Transverse colon (tissue), 4 donors: ENCODE measurements at regions not wholly inside any gene's neighbourhood (a gene's known extent, or its start where the extent isn't known, plus 50 kb on each side); places are given as distances from the start of the nearest gene placed in this dataset.

ENCODE experiments used
- DNase-seq: peaks from one replicate; pipeline ENCODE4 v3.0.0-alpha.2; 2019
- H3K27ac ChIP-seq, 4 donors: fragments of 200-600 bp; sonication (generic); 2 replicates each; pipeline ENCODE4 v1.5.1; 2016 to 2018; ENCODE audit warnings: inconsistent platforms in 4 of 4
- H3K27me3 ChIP-seq: fragments of 200-600 bp; sonication (generic); 2 replicates; pipeline ENCODE4 v1.5.1; 2017; ENCODE audit warnings: inconsistent platforms
- H3K36me3 ChIP-seq, 4 donors: fragments of 200-600 bp; sonication (generic); 2 replicates each; pipeline ENCODE4 v1.5.1; 2017 to 2019; ENCODE audit warnings: inconsistent platforms in 4 of 4
- H3K4me1 ChIP-seq, 4 donors: fragments of 200-600 bp; sonication (generic); 2 replicates each; pipeline ENCODE4 v1.5.1; 2017 to 2020; ENCODE audit warnings: inconsistent platforms in 4 of 4
- H3K4me3 ChIP-seq, 4 donors: fragments of 200-600 bp; sonication (generic); 1 replicate in 1 of 4; 2 replicates in 3 of 4; pipeline versions ENCODE4 v1.5.1 to v1.6.1; 2017 to 2019; ENCODE audit warnings: inconsistent platforms in 4 of 4
- H3K9me3 ChIP-seq, 2 donors: fragments of 200-600 bp; sonication (generic); 2 replicates each; pipeline ENCODE4 v1.5.1; 2017 to 2019; ENCODE audit warnings: inconsistent platforms in 2 of 2
- EP300 ChIP-seq: sonication (generic); formaldehyde crosslinking; IDR thresholded peaks from one replicate; pipeline ENCODE4 v1.6.1; 2017; ENCODE audit warnings: antibody characterized with exemption, low read depth
- POLR2A ChIP-seq: fragments of 450-650 bp; IDR thresholded peaks from one replicate; pipeline ENCODE4 v1.6.1; 2016; ENCODE audit warnings: antibody characterized with exemption, mild to moderate bottlenecking, moderate library complexity
- POLR2AphosphoS5 ChIP-seq, 3 donors: sonication (generic); formaldehyde crosslinking; IDR thresholded peaks; one replicate each; pipeline ENCODE4 v1.6.1; 2016; ENCODE audit warnings: antibody characterized with exemption in 3 of 3
- WGBS, 2 donors: methylation state at CpG; one replicate each; pipeline ENCODE4 v1.1.5; 2018; ENCODE audit warnings: low coverage in 1 of 2; 5-methylcytosine and 5-hydroxymethylcytosine counted together
- in situ Hi-C, 4 donors: fragments of 200-750 bp; cut with MboI; loops; one replicate each; pipeline versions ENCODE4 v1.15.0 to v1.15.1; 2017; ENCODE audit warnings: low sequenced_read_pairs in 3 of 4, low pct_ligation_motif_present in 1 of 4, low pct_unique_long_range_greater_than_20kb in 1 of 4
- intact Hi-C: fragments of 100-400 bp; cut with DNase I; formaldehyde crosslinking; loops from one replicate; pipeline ENCODE4 v1.15.1; 2023; ENCODE audit warnings: low total_unique reads
- TF ChIP-seq, protein P1 (sequence below), 5 experiments: fragments of 200-600 bp in 3 of 5; fragments of 450-650 bp in 2 of 5; sonication (generic) in 3 of 5; IDR thresholded peaks; 1 replicate in 2 of 5; 2 replicates in 3 of 5; pipeline ENCODE4 v1.5.1; 2016 to 2017; ENCODE audit warnings: antibody characterized with exemption in 5 of 5, inconsistent platforms in 3 of 5, mild to moderate bottlenecking in 2 of 5, moderate library complexity in 1 of 5

DNA sequence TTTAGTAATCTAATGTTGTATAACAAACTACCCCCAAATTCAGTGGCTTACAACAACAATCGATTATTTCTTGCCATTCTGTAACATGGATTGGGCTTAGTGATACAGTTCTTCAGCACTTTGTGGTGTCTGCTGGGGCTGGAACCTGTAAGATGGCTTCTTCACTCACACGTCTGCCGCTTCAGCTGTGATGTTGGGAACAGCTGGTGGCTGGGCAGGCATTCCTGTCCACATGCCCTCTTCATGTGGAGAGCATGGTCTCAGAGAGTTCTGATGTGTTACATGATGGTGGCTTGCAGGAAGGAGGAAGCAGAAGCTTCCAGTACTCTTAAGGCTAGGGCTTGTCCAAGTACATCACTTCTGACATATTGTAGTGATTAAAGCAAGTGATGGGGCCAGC, 276.9 kb downstream of the PTBP2 start:
- WGBS, 2 donors: 80% methylated on average over 1 to 3 of the region's 3 CpGs
- no peaks in the 10 kb centered on the region for H3K27me3 ChIP-seq
- in situ Hi-C loops (no loop called here), intact Hi-C loops (no loop called here)
- TF ChIP-seq EP300 (no peak), POLR2AphosphoS5 (IDR thresholded peaks at IDR 0.05) (no peak), POLR2A (no peak)
- TF ChIP-seq, protein P1, sequence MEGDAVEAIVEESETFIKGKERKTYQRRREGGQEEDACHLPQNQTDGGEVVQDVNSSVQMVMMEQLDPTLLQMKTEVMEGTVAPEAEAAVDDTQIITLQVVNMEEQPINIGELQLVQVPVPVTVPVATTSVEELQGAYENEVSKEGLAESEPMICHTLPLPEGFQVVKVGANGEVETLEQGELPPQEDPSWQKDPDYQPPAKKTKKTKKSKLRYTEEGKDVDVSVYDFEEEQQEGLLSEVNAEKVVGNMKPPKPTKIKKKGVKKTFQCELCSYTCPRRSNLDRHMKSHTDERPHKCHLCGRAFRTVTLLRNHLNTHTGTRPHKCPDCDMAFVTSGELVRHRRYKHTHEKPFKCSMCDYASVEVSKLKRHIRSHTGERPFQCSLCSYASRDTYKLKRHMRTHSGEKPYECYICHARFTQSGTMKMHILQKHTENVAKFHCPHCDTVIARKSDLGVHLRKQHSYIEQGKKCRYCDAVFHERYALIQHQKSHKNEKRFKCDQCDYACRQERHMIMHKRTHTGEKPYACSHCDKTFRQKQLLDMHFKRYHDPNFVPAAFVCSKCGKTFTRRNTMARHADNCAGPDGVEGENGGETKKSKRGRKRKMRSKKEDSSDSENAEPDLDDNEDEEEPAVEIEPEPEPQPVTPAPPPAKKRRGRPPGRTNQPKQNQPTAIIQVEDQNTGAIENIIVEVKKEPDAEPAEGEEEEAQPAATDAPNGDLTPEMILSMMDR (IDR thresholded peaks at IDR 0.05): no peak
- no peaks in the 10 kb centered on the region for H3K4me1 ChIP-seq
- no peak overlapping the region for H3K27ac ChIP-seq
- H3K4me3 ChIP-seq: no peak overlapping the region
- H3K9me3 ChIP-seq: no peaks in the 10 kb centered on the region
- DNase-seq: no peak
- no peaks in the 10 kb centered on the region for H3K36me3 ChIP-seq

- DNase-seq: no peak
- Histone ChIP-seq H3K27me3 (no peaks in the 10 kb centered on the region), H3K4me1 (no peaks in the 10 kb centered on the region), H3K4me3 (no peak overlapping the region), H3K9me3 (no peaks in the 10 kb centered on the region), H3K27ac (no peak overlapping the region), H3K36me3 (no peaks in the 10 kb centered on the region)
- intact Hi-C loops: no loop called here
- in situ Hi-C loops: no loop called here
- TF ChIP-seq, protein P1 (IDR thresholded peaks at IDR 0.05): no peak
- TF ChIP-seq EP300: no peak
- TF ChIP-seq POLR2AphosphoS5 (IDR thresholded peaks at IDR 0.05): no peak
- TF ChIP-seq POLR2A: no peak
- WGBS, 2 donors: 79 to 91% methylated on average over 2 of the region's 2 CpGs
Observed at GRCh38 chr1:96999191-96999590, 277.6 kb downstream of the PTBP2 start.

DNA sequence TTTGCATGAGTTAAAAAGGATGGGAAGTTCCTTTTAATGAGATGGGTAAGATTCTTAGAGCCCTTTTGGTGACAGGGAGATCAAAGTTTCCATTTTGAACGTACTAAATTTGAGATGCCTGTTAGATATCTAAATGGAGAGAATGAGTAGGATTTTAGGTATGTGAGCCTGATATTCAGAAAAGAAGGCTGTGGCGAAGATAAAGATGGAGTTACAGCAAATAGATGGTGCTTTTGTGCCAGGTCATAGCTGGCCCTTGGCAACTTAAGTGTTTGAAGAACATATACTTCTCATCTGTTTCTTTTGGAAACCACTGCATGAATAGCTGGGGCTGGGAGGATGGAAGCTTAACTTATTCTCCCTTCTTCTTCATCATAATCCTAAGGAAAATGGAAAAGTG, 282.5 kb downstream of the PTBP2 start:
- Histone ChIP-seq H3K27me3 (no peaks in the 10 kb centered on the region), H3K4me3 (no peak overlapping the region), H3K9me3 (no peaks in the 10 kb centered on the region), H3K27ac (no peak overlapping the region), H3K36me3 (no peaks in the 10 kb centered on the region), H3K4me1 (no peaks in the 10 kb centered on the region)
- 84 to 90% methylated on average over 1 to 2 of the region's 2 CpGs for WGBS, 2 donors
- no peak for DNase-seq
- in situ Hi-C loops: no loop called here
- intact Hi-C loops: no loop called here
- TF ChIP-seq POLR2AphosphoS5 (IDR thresholded peaks at IDR 0.05) (no peak), EP300 (no peak), POLR2A (no peak)
- TF ChIP-seq, protein P1 (IDR thresholded peaks at IDR 0.05): no peak

DNA sequence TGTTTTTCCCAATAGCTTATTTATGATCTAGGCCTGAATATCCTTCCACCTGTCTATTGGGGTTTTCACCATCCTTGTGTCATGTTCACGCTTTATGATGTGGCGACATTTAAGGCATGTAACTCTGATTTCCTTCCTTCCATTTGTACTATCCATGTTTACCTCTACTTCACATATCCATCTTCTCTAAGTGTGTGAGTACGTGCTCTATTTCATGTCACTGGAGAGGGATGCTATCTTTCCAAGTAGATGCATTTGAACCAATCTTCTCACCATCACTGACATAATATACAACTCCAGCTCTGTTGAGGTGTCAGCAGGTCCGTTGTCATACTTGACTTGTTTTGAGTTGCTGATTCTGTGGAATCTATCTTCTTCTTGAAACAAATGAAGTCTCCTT, 283.2 kb downstream of the PTBP2 start:
- no peaks in the 10 kb centered on the region for H3K9me3 ChIP-seq
- no peak for DNase-seq
- WGBS, 2 donors: 91 to 100% methylated on average over 2 to 4 of the region's 4 CpGs
- no peaks in the 10 kb centered on the region for H3K27me3 ChIP-seq
- no peak overlapping the region for H3K27ac ChIP-seq
- H3K36me3 ChIP-seq: no peaks in the 10 kb centered on the region
- intact Hi-C loops (no loop called here), in situ Hi-C loops (no loop called here)
- TF ChIP-seq, protein P1 (IDR thresholded peaks at IDR 0.05): no peak
- TF ChIP-seq POLR2AphosphoS5 (IDR thresholded peaks at IDR 0.05) (no peak), POLR2A (no peak), EP300 (no peak)
- H3K4me3 ChIP-seq: no peak overlapping the region
- no peaks in the 10 kb centered on the region for H3K4me1 ChIP-seq
